Nucleus accumbens (tissue), 56 donors: ENCODE measurements at regions not wholly inside any gene's neighbourhood (a gene's known extent, or its start where the extent isn't known, plus 50 kb on each side); places are given as distances from the start of the nearest gene placed in this dataset.

Source experiments
- DNase-seq, 56 donors: peaks; one replicate each; lab custom pipeline; 2025; lab: John Stamatoyannopoulos, UW

- no peak for DNase-seq
Observed at GRCh38 chr4:65911720-65912119, 241.4 kb upstream of the EPHA5 start.

GRCh38 chr4:65893957-65894755 lies 223.9 kb upstream of the EPHA5 start:
- no peak for DNase-seq

- DNase-seq, result no peak
Observed at GRCh38 chr4:65893271-65893670, 223.0 kb upstream of the EPHA5 start.

GRCh38 chr4:65880594-65880993 lies 210.3 kb upstream of the EPHA5 start:
- no peak for DNase-seq

GRCh38 chr4:65868096-65868824 lies 198.0 kb upstream of the EPHA5 start:
- no peak for DNase-seq

- DNase-seq, result no peak
Observed at GRCh38 chr4:65865489-65865888, 195.2 kb upstream of the EPHA5 start.

- no peak for DNase-seq
Observed at GRCh38 chr4:65861993-65862392, 191.7 kb upstream of the EPHA5 start.

- DNase-seq, result no peak
Observed at GRCh38 chr4:65845199-65845773, 175.0 kb upstream of the EPHA5 start.

- DNase-seq, result no peak
Observed at GRCh38 chr4:65839164-65839931, 169.1 kb upstream of the EPHA5 start.

- no peak for DNase-seq
Observed at GRCh38 chr4:65834707-65835106, 164.4 kb upstream of the EPHA5 start.

- no peak for DNase-seq
Observed at GRCh38 chr4:65831828-65832227, 161.5 kb upstream of the EPHA5 start.

- no peak for DNase-seq
Observed at GRCh38 chr4:65825116-65825753, 154.9 kb upstream of the EPHA5 start.

- DNase-seq, result no peak
Observed at GRCh38 chr4:65819192-65819591, 148.9 kb upstream of the EPHA5 start.

- no peak for DNase-seq
Observed at GRCh38 chr4:65805936-65806335, 135.6 kb upstream of the EPHA5 start.

GRCh38 chr4:65799513-65799912 lies 129.2 kb upstream of the EPHA5 start:
- DNase-seq, result no peak

- no peak for DNase-seq
Observed at GRCh38 chr4:65798498-65799127, 128.3 kb upstream of the EPHA5 start.

GRCh38 chr4:65791812-65792308 lies 121.6 kb upstream of the EPHA5 start:
- peak in 2 of 56 donors; percentile 1 to 5 for DNase-seq

GRCh38 chr4:65791111-65791811 lies 121.0 kb upstream of the EPHA5 start:
- DNase-seq, result no peak

- DNase-seq, result no peak
Observed at GRCh38 chr4:65789805-65790204, 119.5 kb upstream of the EPHA5 start.
